ENCODE measurements at regions not wholly inside any gene's neighbourhood (a gene's known extent, or its start where the extent isn't known, plus 50 kb on each side); places are given as distances from the start of the nearest gene placed in this dataset.
"Not testable (repeated sequence)": the region's sequence is repeated elsewhere in the genome, so short reads cannot be mapped to it uniquely, and the experiment has no call there.

DNA sequence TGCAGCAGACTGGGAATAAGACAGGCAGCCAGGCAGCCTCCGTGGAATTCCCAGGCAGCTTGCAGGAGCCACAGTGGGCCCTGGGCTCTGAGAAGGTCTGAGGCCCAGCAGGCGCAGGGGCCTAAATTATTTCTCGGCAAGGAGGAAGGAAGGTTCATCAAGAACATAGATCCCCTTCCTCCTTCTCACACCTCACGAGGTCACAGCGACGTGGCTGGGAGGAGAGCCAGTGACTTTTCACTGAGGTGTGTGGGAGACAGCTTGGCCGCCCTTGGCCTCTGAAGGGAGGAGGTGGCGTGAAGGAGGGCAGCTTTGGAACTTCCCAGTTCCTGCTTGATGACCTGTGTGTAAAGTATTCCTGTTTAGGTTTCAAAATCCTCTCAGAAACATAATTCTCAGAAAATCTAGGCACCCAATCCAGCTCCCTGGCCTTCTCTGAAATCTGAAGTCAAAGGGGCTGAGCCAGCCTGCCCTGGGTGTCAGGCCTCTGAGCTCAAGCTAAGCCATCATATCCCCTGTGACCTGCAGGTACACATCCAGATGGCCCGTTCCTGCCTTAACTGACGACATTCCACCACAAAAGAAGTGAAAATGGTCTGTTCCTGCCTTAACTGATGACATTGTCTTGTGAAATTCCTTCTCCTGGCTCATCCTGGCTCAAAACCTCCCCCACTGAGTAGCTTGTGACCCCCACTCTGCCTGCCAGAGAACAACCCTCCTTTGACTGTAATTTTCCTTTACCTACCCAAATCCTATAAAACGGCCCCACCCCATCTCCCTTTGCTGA lies 161.0 kb downstream of the ADRA2C start:
- TF ChIP-seq, protein P1, sequence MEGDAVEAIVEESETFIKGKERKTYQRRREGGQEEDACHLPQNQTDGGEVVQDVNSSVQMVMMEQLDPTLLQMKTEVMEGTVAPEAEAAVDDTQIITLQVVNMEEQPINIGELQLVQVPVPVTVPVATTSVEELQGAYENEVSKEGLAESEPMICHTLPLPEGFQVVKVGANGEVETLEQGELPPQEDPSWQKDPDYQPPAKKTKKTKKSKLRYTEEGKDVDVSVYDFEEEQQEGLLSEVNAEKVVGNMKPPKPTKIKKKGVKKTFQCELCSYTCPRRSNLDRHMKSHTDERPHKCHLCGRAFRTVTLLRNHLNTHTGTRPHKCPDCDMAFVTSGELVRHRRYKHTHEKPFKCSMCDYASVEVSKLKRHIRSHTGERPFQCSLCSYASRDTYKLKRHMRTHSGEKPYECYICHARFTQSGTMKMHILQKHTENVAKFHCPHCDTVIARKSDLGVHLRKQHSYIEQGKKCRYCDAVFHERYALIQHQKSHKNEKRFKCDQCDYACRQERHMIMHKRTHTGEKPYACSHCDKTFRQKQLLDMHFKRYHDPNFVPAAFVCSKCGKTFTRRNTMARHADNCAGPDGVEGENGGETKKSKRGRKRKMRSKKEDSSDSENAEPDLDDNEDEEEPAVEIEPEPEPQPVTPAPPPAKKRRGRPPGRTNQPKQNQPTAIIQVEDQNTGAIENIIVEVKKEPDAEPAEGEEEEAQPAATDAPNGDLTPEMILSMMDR (IDR thresholded peaks at IDR 0.05; ENCODE audit: low read depth, low read length): not testable (repeated sequence)
- TF ChIP-seq EZH2phosphoT487 (IDR thresholded peaks at IDR 0.05; ENCODE audit: low read depth): not testable (repeated sequence)

Measured in OCI-LY3 (cell line).